GM23248 (cell line): ENCODE measurements at regions not wholly inside any gene's neighbourhood (a gene's known extent, or its start where the extent isn't known, plus 50 kb on each side); places are given as distances from the start of the nearest gene placed in this dataset.

Experiments used
- DNase-seq: peaks from one replicate; pipeline ENCODE4 v3.0.0-alpha.2; 2015
- H2AFZ ChIP-seq: fragments of 200-600 bp; sonication (generic); 2 replicates; pipeline ENCODE4 v1.6.1; 2016; ENCODE audit warnings: antibody characterized with exemption
- H3F3A ChIP-seq: fragments of 200-600 bp; sonication (generic); 2 replicates; pipeline ENCODE4 v1.6.1; 2016; ENCODE audit warnings: mild to moderate bottlenecking, antibody characterized with exemption, mixed run types; ENCODE audit not compliant: insufficient read depth
- H3K27ac ChIP-seq: fragments of 200-600 bp; sonication (generic); 2 replicates; pipeline ENCODE4 v1.5.1; 2016; ENCODE audit warnings: mild to moderate bottlenecking
- H3K27me3 ChIP-seq: fragments of 200-600 bp; sonication (generic); replicated peaks from 2 replicates; pipeline ENCODE4 v1.6.1; 2016; ENCODE audit warnings: mild to moderate bottlenecking; ENCODE audit not compliant: insufficient read depth
- H3K36me3 ChIP-seq: fragments of 200-600 bp; sonication (generic); 2 replicates; pipeline ENCODE4 v1.6.1; 2016; ENCODE audit warnings: low read depth, mild to moderate bottlenecking
- H3K4me1 ChIP-seq: fragments of 200-600 bp; sonication (generic); 2 replicates; pipeline ENCODE4 v1.6.1; 2016; ENCODE audit warnings: mild to moderate bottlenecking; ENCODE audit not compliant: insufficient read depth
- H3K4me2 ChIP-seq: fragments of 200-600 bp; sonication (generic); one replicate; pipeline ENCODE4 v1.6.1; 2016; ENCODE audit warnings: mild to moderate bottlenecking; ENCODE audit not compliant: unreplicated experiment
- H3K4me3 ChIP-seq: fragments of 200-600 bp; sonication (generic); 2 replicates; pipeline ENCODE4 v1.5.1; 2016; ENCODE audit warnings: mild to moderate bottlenecking
- H3K79me2 ChIP-seq: fragments of 200-600 bp; sonication (generic); 2 replicates; pipeline ENCODE4 v1.6.1; 2016; ENCODE audit warnings: mild to moderate bottlenecking; ENCODE audit not compliant: insufficient read depth
- H3K9ac ChIP-seq: fragments of 200-600 bp; sonication (generic); 2 replicates; pipeline ENCODE4 v1.6.1; 2016; ENCODE audit warnings: mild to moderate bottlenecking
- H3K9me2 ChIP-seq: fragments of 200-600 bp; sonication (generic); 2 replicates; pipeline ENCODE4 v1.6.1; 2016; ENCODE audit warnings: mixed run types, mild to moderate bottlenecking, moderate library complexity; ENCODE audit not compliant: insufficient read depth
- H3K9me3 ChIP-seq: fragments of 200-600 bp; sonication (generic); one replicate; pipeline ENCODE4 v1.6.1; 2017; ENCODE audit warnings: low read depth
- H4K20me1 ChIP-seq: fragments of 200-600 bp; sonication (generic); 2 replicates; pipeline ENCODE4 v1.6.0; 2016; ENCODE audit not compliant: insufficient read depth
- EZH2 ChIP-seq: fragments of 200-600 bp; sonication (generic); IDR thresholded peaks from 2 replicates; pipeline ENCODE4 v1.6.1; 2018; ENCODE audit warnings: antibody characterized with exemption, mild to moderate bottlenecking; ENCODE audit not compliant: insufficient read depth, poor library complexity, severe bottlenecking
- EZH2phosphoT487 ChIP-seq: fragments of 200-600 bp; sonication (generic); IDR thresholded peaks from 2 replicates; pipeline ENCODE4 v1.6.1; 2018; ENCODE audit warnings: antibody characterized with exemption, moderate library complexity, mild to moderate bottlenecking, low read depth; ENCODE audit not compliant: insufficient read depth
- WGBS, 2 experiments: methylation state at CpG; one replicate each; pipeline ENCODE4 v1.1.6; 2015 to 2017; ENCODE audit warnings: low lambda C conversion rate in 2 of 2, low coverage in 1 of 2; ENCODE audit errors: missing lambda C conversion rate in 2 of 2; 5-methylcytosine and 5-hydroxymethylcytosine counted together
- in situ Hi-C: fragments of 300-500 bp; cut with MboI; formaldehyde crosslinking; loops from 2 replicates; pipeline ENCODE4 v1.15.0; 2020

GRCh38 chr7:26593896-26594295 lies 270.5 kb downstream of the SKAP2 start:
- WGBS, 2 experiments: 1% methylated on average over 5 of the region's 5 CpGs
- no peaks in the 10 kb centered on the region for H3K36me3 ChIP-seq
- H3K4me3 ChIP-seq: no peak overlapping the region
- H3K79me2 ChIP-seq: no peaks in the 10 kb centered on the region
- H3K9me2 ChIP-seq: no peaks in the 10 kb centered on the region
- no peaks in the 10 kb centered on the region for H3K9me3 ChIP-seq
- in situ Hi-C loops: no loop called here
- H3F3A ChIP-seq: no peaks in the 10 kb centered on the region
- no peak overlapping the region for H3K4me2 ChIP-seq
- no peak overlapping the region for H2AFZ ChIP-seq
- H3K27me3 ChIP-seq: peaks cover 20% of the 10 kb centered on the region
- no peak for DNase-seq
- H3K9ac ChIP-seq: no peak overlapping the region
- no peak overlapping the region for H3K27ac ChIP-seq
- no peak for TF ChIP-seq EZH2
- no peaks in the 10 kb centered on the region for H4K20me1 ChIP-seq
- H3K4me1 ChIP-seq: no peaks in the 10 kb centered on the region

DNA sequence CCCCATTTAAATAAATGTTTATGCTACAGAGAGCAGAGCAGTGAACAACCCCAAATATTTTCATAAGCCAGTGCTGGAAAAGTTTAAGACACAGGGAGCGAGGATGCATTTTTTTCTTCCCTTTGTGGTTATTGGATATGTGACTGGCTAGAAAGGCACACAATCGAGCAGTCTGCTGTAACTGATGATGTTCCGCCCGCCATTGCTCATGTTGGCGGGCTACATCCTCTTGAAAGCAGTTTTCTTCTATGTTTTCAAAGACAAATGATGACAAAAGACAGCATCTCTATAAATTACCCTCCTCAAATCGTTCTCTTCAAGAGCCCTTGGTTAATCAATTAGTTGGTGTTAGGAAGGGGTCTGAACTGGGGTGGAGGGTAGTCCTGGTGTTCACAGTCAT lies 269.8 kb downstream of the SKAP2 start:
- no peak overlapping the region for H2AFZ ChIP-seq
- H3K4me3 ChIP-seq: no peak overlapping the region
- in situ Hi-C loops: no loop called here
- no peaks in the 10 kb centered on the region for H3F3A ChIP-seq
- H3K9ac ChIP-seq: no peak overlapping the region
- no peak for DNase-seq
- no peaks in the 10 kb centered on the region for H3K36me3 ChIP-seq
- no peaks in the 10 kb centered on the region for H3K9me3 ChIP-seq
- TF ChIP-seq EZH2: no peak
- TF ChIP-seq EZH2phosphoT487: no peak
- H4K20me1 ChIP-seq: no peaks in the 10 kb centered on the region
- 27 to 34% methylated on average over 6 of the region's 6 CpGs for WGBS, 2 experiments
- peaks cover 20% of the 10 kb centered on the region for H3K27me3 ChIP-seq
- H3K4me1 ChIP-seq: no peaks in the 10 kb centered on the region
- H3K4me2 ChIP-seq: no peak overlapping the region
- H3K27ac ChIP-seq: no peak overlapping the region
- H3K9me2 ChIP-seq: no peaks in the 10 kb centered on the region
- no peaks in the 10 kb centered on the region for H3K79me2 ChIP-seq

GRCh38 chr7:26598867-26599266 lies 265.5 kb downstream of the SKAP2 start:
- no peaks in the 10 kb centered on the region for H3K9me2 ChIP-seq
- H3K79me2 ChIP-seq: no peaks in the 10 kb centered on the region
- in situ Hi-C loops: no loop called here
- no peak overlapping the region for H3K4me2 ChIP-seq
- H2AFZ ChIP-seq: no peak overlapping the region
- no peak overlapping the region for H3K9ac ChIP-seq
- no peaks in the 10 kb centered on the region for H3K36me3 ChIP-seq
- peaks cover 19% of the 10 kb centered on the region for H3K27me3 ChIP-seq
- no peaks in the 10 kb centered on the region for H3K9me3 ChIP-seq
- no peak overlapping the region for H3K4me3 ChIP-seq
- no peaks in the 10 kb centered on the region for H3F3A ChIP-seq
- H4K20me1 ChIP-seq: no peaks in the 10 kb centered on the region
- no peak for TF ChIP-seq EZH2
- no peak for TF ChIP-seq EZH2phosphoT487
- no peaks in the 10 kb centered on the region for H3K4me1 ChIP-seq
- no peak for DNase-seq
- H3K27ac ChIP-seq: no peak overlapping the region
- WGBS, 2 experiments: 19 to 28% methylated on average over 2 of the region's 2 CpGs

DNA sequence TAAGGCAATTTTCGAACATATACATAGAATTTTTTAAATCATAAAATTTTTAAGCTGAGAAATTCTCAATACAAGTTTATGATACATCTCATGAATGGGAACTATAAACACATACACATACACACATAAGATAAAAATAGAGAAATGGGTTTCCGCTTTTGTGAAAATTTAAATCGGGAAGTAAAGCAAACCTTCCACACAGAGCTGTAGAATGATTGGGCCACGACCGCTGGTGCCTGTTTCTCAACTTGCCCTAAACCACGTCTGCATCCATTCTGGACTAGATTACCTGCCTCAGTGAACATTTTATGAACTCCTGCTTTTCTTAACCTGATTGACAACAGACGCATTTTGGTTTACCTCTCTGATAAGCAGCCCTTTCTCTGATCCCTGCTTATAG lies 264.4 kb downstream of the SKAP2 start:
- Histone ChIP-seq H3K27ac (no peak overlapping the region), H3F3A (no peaks in the 10 kb centered on the region), H3K4me2 (no peak overlapping the region), H4K20me1 (no peaks in the 10 kb centered on the region), H3K27me3 (peaks cover 8% of the 10 kb centered on the region), H3K9ac (no peak overlapping the region), H2AFZ (no peak overlapping the region), H3K9me2 (no peaks in the 10 kb centered on the region), H3K36me3 (no peaks in the 10 kb centered on the region), H3K4me3 (no peak overlapping the region), H3K79me2 (no peaks in the 10 kb centered on the region), H3K9me3 (no peaks in the 10 kb centered on the region), H3K4me1 (no peaks in the 10 kb centered on the region)
- in situ Hi-C loops: no loop called here
- TF ChIP-seq EZH2phosphoT487: no peak
- TF ChIP-seq EZH2: no peak
- DNase-seq: no peak
- WGBS, 2 experiments: 68 to 75% methylated on average over 7 of the region's 7 CpGs

DNA sequence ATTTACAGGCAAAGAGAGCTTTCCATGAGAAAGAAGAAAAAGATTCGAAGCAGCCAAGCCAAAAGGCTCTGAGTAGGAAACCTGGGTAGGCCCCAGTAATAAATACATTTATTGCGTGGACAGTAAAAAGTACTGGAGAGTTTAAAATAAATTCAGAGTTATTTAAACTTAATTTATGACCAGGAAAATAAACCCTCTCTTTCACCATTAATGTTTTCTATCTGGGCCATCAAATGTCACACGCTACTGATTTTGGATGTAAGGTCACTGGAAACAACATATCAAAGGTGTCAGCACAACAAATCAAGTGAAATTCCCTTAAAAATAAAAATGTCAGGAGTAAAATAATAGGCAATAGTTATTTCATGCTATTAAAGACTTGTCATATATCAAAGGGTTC lies 264.0 kb downstream of the SKAP2 start:
- no peak overlapping the region for H3K27ac ChIP-seq
- H3K9me3 ChIP-seq: no peaks in the 10 kb centered on the region
- no peak overlapping the region for H2AFZ ChIP-seq
- TF ChIP-seq EZH2phosphoT487: no peak
- no peak for TF ChIP-seq EZH2
- no peak overlapping the region for H3K9ac ChIP-seq
- H3K27me3 ChIP-seq: peaks cover 8% of the 10 kb centered on the region
- H3K79me2 ChIP-seq: no peaks in the 10 kb centered on the region
- in situ Hi-C loops: no loop called here
- H3K9me2 ChIP-seq: no peaks in the 10 kb centered on the region
- no peaks in the 10 kb centered on the region for H3K36me3 ChIP-seq
- H3K4me1 ChIP-seq: no peaks in the 10 kb centered on the region
- H3K4me2 ChIP-seq: no peak overlapping the region
- no peak overlapping the region for H3K4me3 ChIP-seq
- no peaks in the 10 kb centered on the region for H3F3A ChIP-seq
- no peak for DNase-seq
- H4K20me1 ChIP-seq: no peaks in the 10 kb centered on the region
- 39 to 43% methylated on average over 3 of the region's 3 CpGs for WGBS, 2 experiments
